ENCODE measurements at regions not wholly inside any gene's neighbourhood (a gene's known extent, or its start where the extent isn't known, plus 50 kb on each side); places are given as distances from the start of the nearest gene placed in this dataset.

GRCh38 chr6:77403424-77403823 is 59.9 kb downstream of the HTR1B start:
- H3K36me3 ChIP-seq = no peaks in the 10 kb centered on the region
- H3K4me1 ChIP-seq = peaks cover 4% of the 10 kb centered on the region
- intact Hi-C loops (cut with micrococcal nuclease) = no loop called here
- no peak overlapping the region for H3K4me3 ChIP-seq
- no peaks in the 10 kb centered on the region for H3K27me3 ChIP-seq (ENCODE audit: low read depth)
- no peak overlapping the region for H3K27ac ChIP-seq (replicated peaks)
- no peaks in the 10 kb centered on the region for H3K9me3 ChIP-seq (replicated peaks)
- DNase-seq = no peak
- no peak for TF ChIP-seq CTCF (IDR thresholded peaks at IDR 0.05; ENCODE audit: borderline replicate concordance)

- H3K36me3 ChIP-seq = no peaks in the 10 kb centered on the region
- intact Hi-C loops (cut with micrococcal nuclease) = no loop called here
- no peaks in the 10 kb centered on the region for H3K9me3 ChIP-seq (replicated peaks)
- no peak for DNase-seq
- no peaks in the 10 kb centered on the region for H3K27me3 ChIP-seq (ENCODE audit: low read depth)
- peaks cover 4% of the 10 kb centered on the region for H3K4me1 ChIP-seq
- TF ChIP-seq CTCF (IDR thresholded peaks at IDR 0.05; ENCODE audit: borderline replicate concordance) = no peak
- H3K27ac ChIP-seq (replicated peaks) = no peak overlapping the region
- H3K4me3 ChIP-seq = no peak overlapping the region
Observed at GRCh38 chr6:77401231-77401630, 62.1 kb downstream of the HTR1B start.

DNA sequence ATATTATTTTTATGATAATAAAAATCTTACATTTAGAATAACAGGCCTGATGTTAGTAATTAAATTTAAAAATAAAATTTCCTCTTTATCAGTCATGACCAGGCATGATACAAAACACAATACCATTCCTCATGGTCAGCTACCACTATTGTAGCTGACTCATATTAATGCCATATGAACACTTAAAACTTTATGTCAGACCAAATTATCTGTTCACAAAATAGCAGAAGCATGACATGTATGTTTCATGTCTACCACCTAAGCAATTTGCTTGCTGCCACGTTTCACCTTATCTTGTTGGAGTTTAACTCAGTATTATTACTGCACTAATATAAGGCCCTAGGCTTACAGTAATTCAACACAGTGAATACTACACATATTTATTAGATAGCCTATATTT is 65.7 kb downstream of the HTR1B start:
- H3K4me3 ChIP-seq = no peak overlapping the region
- H3K27ac ChIP-seq (replicated peaks) = no peak overlapping the region
- H3K4me1 ChIP-seq = no peaks in the 10 kb centered on the region
- no peaks in the 10 kb centered on the region for H3K9me3 ChIP-seq (replicated peaks)
- intact Hi-C loops (cut with micrococcal nuclease) = no loop called here
- no peaks in the 10 kb centered on the region for H3K36me3 ChIP-seq
- DNase-seq = no peak
- no peak for TF ChIP-seq CTCF (IDR thresholded peaks at IDR 0.05; ENCODE audit: borderline replicate concordance)
- H3K27me3 ChIP-seq (ENCODE audit: low read depth) = no peaks in the 10 kb centered on the region

DNA sequence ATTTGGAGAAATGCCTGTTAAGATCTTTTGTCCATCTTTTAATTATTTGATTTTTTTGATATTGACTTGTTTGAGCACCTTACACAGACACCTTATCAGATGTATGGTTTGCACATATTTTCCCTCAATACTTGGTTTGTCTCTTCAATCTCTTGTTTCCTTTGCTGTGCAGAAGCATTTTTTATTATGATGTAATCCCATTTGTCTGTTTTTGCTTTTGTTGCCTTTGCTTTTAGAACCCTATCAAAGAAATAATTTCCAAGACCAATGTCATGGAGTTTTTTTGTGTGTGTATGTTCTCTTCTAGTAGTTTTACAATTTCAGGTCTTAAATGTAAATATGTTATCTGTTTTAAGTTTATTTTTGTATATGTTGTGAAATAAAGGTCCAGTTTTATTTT is 73.9 kb downstream of the HTR1B start:
- no peak for DNase-seq
- peaks cover 5% of the 10 kb centered on the region for H3K9me3 ChIP-seq (replicated peaks)
- no peaks in the 10 kb centered on the region for H3K36me3 ChIP-seq
- no peaks in the 10 kb centered on the region for H3K27me3 ChIP-seq (ENCODE audit: low read depth)
- H3K4me3 ChIP-seq = no peak overlapping the region
- TF ChIP-seq CTCF (IDR thresholded peaks at IDR 0.05; ENCODE audit: borderline replicate concordance) = no peak
- no peaks in the 10 kb centered on the region for H3K4me1 ChIP-seq
- intact Hi-C loops (cut with micrococcal nuclease) = no loop called here
- no peak overlapping the region for H3K27ac ChIP-seq (replicated peaks)

- H3K27ac ChIP-seq (replicated peaks) = no peak overlapping the region
- H3K4me1 ChIP-seq = no peaks in the 10 kb centered on the region
- TF ChIP-seq CTCF (IDR thresholded peaks at IDR 0.05; ENCODE audit: borderline replicate concordance) = no peak
- H3K36me3 ChIP-seq = no peaks in the 10 kb centered on the region
- intact Hi-C loops (cut with micrococcal nuclease) = no loop called here
- no peak for DNase-seq
- peaks cover 5% of the 10 kb centered on the region for H3K9me3 ChIP-seq (replicated peaks)
- no peaks in the 10 kb centered on the region for H3K27me3 ChIP-seq (ENCODE audit: low read depth)
- no peak overlapping the region for H3K4me3 ChIP-seq
Observed at GRCh38 chr6:77383026-77383425, 80.3 kb downstream of the HTR1B start.

GRCh38 chr6:77373955-77374354 is 89.3 kb downstream of the HTR1B start:
- Histone ChIP-seq H3K4me3 (no peak overlapping the region), H3K27ac (replicated peaks) (no peak overlapping the region), H3K9me3 (replicated peaks) (no peaks in the 10 kb centered on the region), H3K4me1 (peaks cover 11% of the 10 kb centered on the region), H3K36me3 (no peaks in the 10 kb centered on the region), H3K27me3 (ENCODE audit: low read depth) (no peaks in the 10 kb centered on the region)
- no peak for TF ChIP-seq CTCF (IDR thresholded peaks at IDR 0.05; ENCODE audit: borderline replicate concordance)
- no peak for DNase-seq
- intact Hi-C loops (cut with micrococcal nuclease) = no loop called here
